Erythroblast (primary cell): ENCODE measurements at regions not wholly inside any gene's neighbourhood (a gene's known extent, or its start where the extent isn't known, plus 50 kb on each side); places are given as distances from the start of the nearest gene placed in this dataset.

Experiments
- DNase-seq, 2 experiments: peaks; one replicate each; lab custom pipeline; 2025; lab: John Stamatoyannopoulos, UW
- GATA1 ChIP-seq: IDR thresholded peaks from 2 replicates; pipeline ENCODE4 v1.6.1; 2011; ENCODE audit warnings: low read depth, mild to moderate bottlenecking, control low read depth, low read length, moderate library complexity
- POLR2A ChIP-seq: IDR thresholded peaks from 2 replicates; pipeline ENCODE4 v1.6.1; 2011; ENCODE audit warnings: mild to moderate bottlenecking, low read length

GRCh38 chr1:175830500-175830899 is 87.1 kb upstream of the TNR start:
- no peak for DNase-seq
- TF ChIP-seq POLR2A: no peak
- no peak for TF ChIP-seq GATA1

- TF ChIP-seq GATA1 (no peak), POLR2A (no peak)
- no peak for DNase-seq
These were observed 86.5 kb upstream of the TNR start for GRCh38 chr1:175829845-175830244.

GRCh38 chr1:175826705-175827104 is 83.3 kb upstream of the TNR start:
- DNase-seq: no peak
- no peak for TF ChIP-seq GATA1
- TF ChIP-seq POLR2A: no peak

- TF ChIP-seq POLR2A (no peak), GATA1 (no peak)
These were observed 80.7 kb upstream of the TNR start for GRCh38 chr1:175824079-175824478.

GRCh38 chr1:175823406-175823805 is 80.0 kb upstream of the TNR start:
- TF ChIP-seq GATA1 (no peak), POLR2A (no peak)
- no peak for DNase-seq

More at GRCh38 chr1:175824079-175824478, 80.7 kb upstream of the TNR start:
- DNase-seq: peak; percentile 55 to 75

- no peak for TF ChIP-seq GATA1
- no peak for DNase-seq
These were observed 79.2 kb upstream of the TNR start for GRCh38 chr1:175822580-175822979.

GRCh38 chr1:175820456-175821025 is 77.1 kb upstream of the TNR start:
- TF ChIP-seq POLR2A: no peak
- TF ChIP-seq GATA1: no peak
- DNase-seq: no peak

GRCh38 chr1:175818929-175819328 is 75.5 kb upstream of the TNR start:
- DNase-seq: no peak
- TF ChIP-seq GATA1: no peak
- TF ChIP-seq POLR2A: no peak

GRCh38 chr1:175817445-175817844 is 74.0 kb upstream of the TNR start:
- no peak for DNase-seq
- TF ChIP-seq GATA1 (no peak), POLR2A (no peak)

GRCh38 chr1:175814885-175815284 is 71.5 kb upstream of the TNR start:
- TF ChIP-seq POLR2A (no peak), GATA1 (no peak)
- no peak for DNase-seq

GRCh38 chr1:175812936-175813335 is 69.5 kb upstream of the TNR start:
- TF ChIP-seq GATA1: no peak
- no peak for TF ChIP-seq POLR2A
- no peak for DNase-seq

GRCh38 chr1:175810305-175810704 is 66.9 kb upstream of the TNR start:
- DNase-seq: no peak
- TF ChIP-seq POLR2A (no peak), GATA1 (no peak)

GRCh38 chr1:175808999-175809398 is 65.6 kb upstream of the TNR start:
- peak; percentile 16 to 34 for DNase-seq
- TF ChIP-seq POLR2A (no peak), GATA1 (no peak)

GRCh38 chr1:175808573-175808972 is 65.2 kb upstream of the TNR start:
- DNase-seq: no peak
- TF ChIP-seq POLR2A: no peak
- TF ChIP-seq GATA1: no peak

- DNase-seq: no peak
- no peak for TF ChIP-seq GATA1
- no peak for TF ChIP-seq POLR2A
These were observed 61.2 kb upstream of the TNR start for GRCh38 chr1:175804561-175804960.

GRCh38 chr1:175803413-175803812 is 60.0 kb upstream of the TNR start:
- DNase-seq: peak in 1 of 2 experiments; percentile 22
- TF ChIP-seq POLR2A (no peak), GATA1 (no peak)
